ENCODE measurements at regions not wholly inside any gene's neighbourhood (a gene's known extent, or its start where the extent isn't known, plus 50 kb on each side); places are given as distances from the start of the nearest gene placed in this dataset.
A peak's percentile ranks its signal among the peaks of the same experiment; 100 is the strongest.

- 93 to 97% (median 94%) methylated on average over 3 of the region's 3 CpGs for WGBS, 3 donors
- no peak overlapping the region for H3K27ac ChIP-seq
- H3K9me3 ChIP-seq, result no peaks in the 10 kb centered on the region
- H3K4me1 ChIP-seq (ENCODE audit: insufficient read depth), result peaks cover 9% of the 10 kb centered on the region
- intact Hi-C loops (cut with DNase I), result no loop called here
- no peak overlapping the region for H3K4me3 ChIP-seq
- no peaks in the 10 kb centered on the region for H3K27me3 ChIP-seq
- DNase-seq, result no peak
- TF ChIP-seq CTCF (IDR thresholded peaks at IDR 0.05), result no peak
- TF ChIP-seq EP300 (IDR thresholded peaks at IDR 0.05), result no peak
- no peak for TF ChIP-seq POLR2A (IDR thresholded peaks at IDR 0.05)
- no peaks in the 10 kb centered on the region for H3K36me3 ChIP-seq
Measured at GRCh38 chr6:81847866-81848265, 95.4 kb upstream of the TENT5A start.

- no peak for DNase-seq
- Histone ChIP-seq H3K4me3 (no peak overlapping the region), H3K27me3 (no peaks in the 10 kb centered on the region), H3K9me3 (no peaks in the 10 kb centered on the region), H3K4me1 (ENCODE audit: insufficient read depth) (peaks cover 9% of the 10 kb centered on the region), H3K27ac (peak overlapping the region; percentile 66 to 86), H3K36me3 (no peaks in the 10 kb centered on the region)
- intact Hi-C loops (cut with DNase I), result no loop called here
- 9 to 20% (median 13%) methylated on average over 2 of the region's 2 CpGs for WGBS, 3 donors
- TF ChIP-seq POLR2A (IDR thresholded peaks at IDR 0.05) (no peak), CTCF (IDR thresholded peaks at IDR 0.05) (no peak), EP300 (IDR thresholded peaks at IDR 0.05) (peak; percentile 30)
Measured at GRCh38 chr6:81844686-81845085, 92.2 kb upstream of the TENT5A start.

- Histone ChIP-seq H3K4me3 (no peak overlapping the region), H3K27ac (peak overlapping the region in 1 of 2 donors; percentile 86), H3K9me3 (no peaks in the 10 kb centered on the region), H3K27me3 (no peaks in the 10 kb centered on the region), H3K36me3 (no peaks in the 10 kb centered on the region), H3K4me1 (ENCODE audit: insufficient read depth) (peaks cover 9% of the 10 kb centered on the region)
- DNase-seq, result no peak
- WGBS, 3 donors, result 32 to 45% (median 37%) methylated on average over 2 of the region's 2 CpGs
- intact Hi-C loops (cut with DNase I), result no loop called here
- no peak for TF ChIP-seq EP300 (IDR thresholded peaks at IDR 0.05)
- TF ChIP-seq CTCF (IDR thresholded peaks at IDR 0.05), result no peak
- TF ChIP-seq POLR2A (IDR thresholded peaks at IDR 0.05), result no peak
Measured at GRCh38 chr6:81843302-81843701, 90.8 kb upstream of the TENT5A start.

- Histone ChIP-seq H3K4me3 (no peak overlapping the region), H3K4me1 (ENCODE audit: insufficient read depth) (peaks cover 9% of the 10 kb centered on the region), H3K36me3 (no peaks in the 10 kb centered on the region), H3K9me3 (no peaks in the 10 kb centered on the region), H3K27ac (peak overlapping the region in 1 of 2 donors; percentile 5), H3K27me3 (no peaks in the 10 kb centered on the region)
- peak in 3 of 5 donors; percentile 37 to 45 (median 43) for DNase-seq
- TF ChIP-seq EP300 (IDR thresholded peaks at IDR 0.05), result no peak
- no peak for TF ChIP-seq POLR2A (IDR thresholded peaks at IDR 0.05)
- no peak for TF ChIP-seq CTCF (IDR thresholded peaks at IDR 0.05)
- intact Hi-C loops (cut with DNase I), result no loop called here
Measured at GRCh38 chr6:81842254-81842653, 89.8 kb upstream of the TENT5A start.
